ENCODE measurements at regions not wholly inside any gene's neighbourhood (a gene's known extent, or its start where the extent isn't known, plus 50 kb on each side); places are given as distances from the start of the nearest gene placed in this dataset.

GRCh38 chr13:34347784-34348573 is 530.0 kb downstream of the RFC3 start:
- no peak overlapping the region for H3K27ac ChIP-seq (ENCODE audit: low read length in 2 of 2)
- TF ChIP-seq EZH2 (IDR thresholded peaks at IDR 0.05; ENCODE audit: borderline replicate concordance, insufficient read depth, low read depth, low read length, poor library complexity, severe bottlenecking), result no peak
- no peak for TF ChIP-seq CTCF (IDR thresholded peaks at IDR 0.05)
- H3K4me3 ChIP-seq (ENCODE audit: control extremely low read depth in 1 of 5, extremely low read depth in 1 of 5, insufficient read depth in 1 of 5, low read depth in 2 of 5, low read length in 4 of 5), result no peak overlapping the region
- H4K20me1 ChIP-seq (ENCODE audit: control insufficient read depth, insufficient read depth, low read length, poor library complexity, severe bottlenecking), result no peaks in the 10 kb centered on the region
- H3K27me3 ChIP-seq (replicated peaks in 1 of 4; ENCODE audit: control extremely low read depth in 1 of 4, control insufficient read depth in 3 of 4, insufficient read depth in 4 of 4, low read length in 3 of 4), result no peaks in the 10 kb centered on the region
- DNase-seq (no peak), ATAC-seq (ENCODE audit: low read depth) (no peak)
- Mint-ChIP-seq H3K4me1 (no peaks in the 10 kb centered on the region), H3K4me3 (no peak overlapping the region), H3K27ac (no peak overlapping the region), H3K9me3 (ENCODE audit: insufficient read depth) (peaks cover 4% of the 10 kb centered on the region), H3K27me3 (no peaks in the 10 kb centered on the region)
- no peaks in the 10 kb centered on the region for H3K36me3 ChIP-seq (replicated peaks in 1 of 2; ENCODE audit: control extremely low read depth in 1 of 2, control insufficient read depth in 1 of 2, extremely low read depth in 1 of 2, insufficient read depth in 2 of 2, low read length in 1 of 2)
- H3K4me2 ChIP-seq (replicated peaks; ENCODE audit: low read depth, low read length, poor library complexity, severe bottlenecking), result no peak overlapping the region
- no peaks in the 10 kb centered on the region for H3K79me2 ChIP-seq (ENCODE audit: control insufficient read depth, insufficient read depth, low read length)
- no peaks in the 10 kb centered on the region for H3K9me3 ChIP-seq (ENCODE audit: control extremely low read depth in 1 of 3, control insufficient read depth in 2 of 3, insufficient read depth in 1 of 3, low read length in 2 of 3)
- no peak overlapping the region for H2AFZ ChIP-seq (ENCODE audit: insufficient read depth, low read depth, low read length, poor library complexity, severe bottlenecking)
- intact Hi-C loops (cut with micrococcal nuclease), result no loop called here
- ChIA-PET POLR2A (no interaction called here), CTCF (no interaction called here)
- H3K9ac ChIP-seq (ENCODE audit: low read length), result no peak overlapping the region
- 74% methylated on average over 8 of the region's 10 CpGs for WGBS (ENCODE audit: insufficient coverage)
- no peaks in the 10 kb centered on the region for H3K4me1 ChIP-seq (ENCODE audit: control insufficient read depth in 2 of 2, insufficient read depth in 2 of 2, low read length in 2 of 2)

GRCh38 chr13:34349091-34349722 is 531.3 kb downstream of the RFC3 start:
- no peaks in the 10 kb centered on the region for H3K4me1 Mint-ChIP-seq
- intact Hi-C loops (cut with micrococcal nuclease), result no loop called here
- 100% methylated on average over 1 of the region's 1 CpG for WGBS (ENCODE audit: insufficient coverage)
- Histone ChIP-seq H3K27me3 (replicated peaks in 1 of 4; ENCODE audit: control extremely low read depth in 1 of 4, control insufficient read depth in 3 of 4, insufficient read depth in 4 of 4, low read length in 3 of 4) (no peaks in the 10 kb centered on the region), H4K20me1 (ENCODE audit: control insufficient read depth, insufficient read depth, low read length, poor library complexity, severe bottlenecking) (no peaks in the 10 kb centered on the region), H2AFZ (ENCODE audit: insufficient read depth, low read depth, low read length, poor library complexity, severe bottlenecking) (no peak overlapping the region), H3K36me3 (replicated peaks in 1 of 2; ENCODE audit: control extremely low read depth in 1 of 2, control insufficient read depth in 1 of 2, extremely low read depth in 1 of 2, insufficient read depth in 2 of 2, low read length in 1 of 2) (no peaks in the 10 kb centered on the region), H3K4me1 (ENCODE audit: control insufficient read depth in 2 of 2, insufficient read depth in 2 of 2, low read length in 2 of 2) (no peaks in the 10 kb centered on the region), H3K9me3 (ENCODE audit: control extremely low read depth in 1 of 3, control insufficient read depth in 2 of 3, insufficient read depth in 1 of 3, low read length in 2 of 3) (no peaks in the 10 kb centered on the region), H3K4me2 (replicated peaks; ENCODE audit: low read depth, low read length, poor library complexity, severe bottlenecking) (no peak overlapping the region), H3K9ac (ENCODE audit: low read length) (no peak overlapping the region), H3K27ac (ENCODE audit: low read length in 2 of 2) (no peak overlapping the region), H3K79me2 (ENCODE audit: control insufficient read depth, insufficient read depth, low read length) (no peaks in the 10 kb centered on the region), H3K4me3 (ENCODE audit: control extremely low read depth in 1 of 5, extremely low read depth in 1 of 5, insufficient read depth in 1 of 5, low read depth in 2 of 5, low read length in 4 of 5) (no peak overlapping the region)
- no peaks in the 10 kb centered on the region for H3K27me3 Mint-ChIP-seq
- ATAC-seq (ENCODE audit: low read depth) (no peak), DNase-seq (no peak)
- H3K4me3 Mint-ChIP-seq, result no peak overlapping the region
- TF ChIP-seq CTCF (IDR thresholded peaks at IDR 0.05), result no peak
- no peak for TF ChIP-seq EZH2 (IDR thresholded peaks at IDR 0.05; ENCODE audit: borderline replicate concordance, insufficient read depth, low read depth, low read length, poor library complexity, severe bottlenecking)
- no peak overlapping the region for H3K27ac Mint-ChIP-seq
- CTCF ChIA-PET, result no interaction called here
- H3K9me3 Mint-ChIP-seq (ENCODE audit: insufficient read depth), result peaks cover 4% of the 10 kb centered on the region
- POLR2A ChIA-PET, result no interaction called here
